ENCODE measurements at regions not wholly inside any gene's neighbourhood (a gene's known extent, or its start where the extent isn't known, plus 50 kb on each side); places are given as distances from the start of the nearest gene placed in this dataset.

GRCh38 chr18:45227001-45227742 is 388.1 kb upstream of the SLC14A2 start:
- TF ChIP-seq, protein P1, sequence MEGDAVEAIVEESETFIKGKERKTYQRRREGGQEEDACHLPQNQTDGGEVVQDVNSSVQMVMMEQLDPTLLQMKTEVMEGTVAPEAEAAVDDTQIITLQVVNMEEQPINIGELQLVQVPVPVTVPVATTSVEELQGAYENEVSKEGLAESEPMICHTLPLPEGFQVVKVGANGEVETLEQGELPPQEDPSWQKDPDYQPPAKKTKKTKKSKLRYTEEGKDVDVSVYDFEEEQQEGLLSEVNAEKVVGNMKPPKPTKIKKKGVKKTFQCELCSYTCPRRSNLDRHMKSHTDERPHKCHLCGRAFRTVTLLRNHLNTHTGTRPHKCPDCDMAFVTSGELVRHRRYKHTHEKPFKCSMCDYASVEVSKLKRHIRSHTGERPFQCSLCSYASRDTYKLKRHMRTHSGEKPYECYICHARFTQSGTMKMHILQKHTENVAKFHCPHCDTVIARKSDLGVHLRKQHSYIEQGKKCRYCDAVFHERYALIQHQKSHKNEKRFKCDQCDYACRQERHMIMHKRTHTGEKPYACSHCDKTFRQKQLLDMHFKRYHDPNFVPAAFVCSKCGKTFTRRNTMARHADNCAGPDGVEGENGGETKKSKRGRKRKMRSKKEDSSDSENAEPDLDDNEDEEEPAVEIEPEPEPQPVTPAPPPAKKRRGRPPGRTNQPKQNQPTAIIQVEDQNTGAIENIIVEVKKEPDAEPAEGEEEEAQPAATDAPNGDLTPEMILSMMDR (IDR thresholded peaks at IDR 0.05), result no peak
- TF ChIP-seq POLR2A (IDR thresholded peaks at IDR 0.05), result no peak
- TF ChIP-seq EP300 (IDR thresholded peaks at IDR 0.05), result no peak
- no peak for DNase-seq
- intact Hi-C loops (cut with DNase I), result no loop called here
- no peaks in the 10 kb centered on the region for H3K27me3 ChIP-seq
- no peaks in the 10 kb centered on the region for H3K9me3 ChIP-seq
- H3K4me1 ChIP-seq (ENCODE audit: insufficient read depth), result no peaks in the 10 kb centered on the region
- WGBS, 3 donors, result 96 to 100% (median 100%) methylated on average over 1 of the region's 1 CpG
- no peaks in the 10 kb centered on the region for H3K36me3 ChIP-seq
- H3K4me3 ChIP-seq, result no peak overlapping the region
- no peak overlapping the region for H3K27ac ChIP-seq

DNA sequence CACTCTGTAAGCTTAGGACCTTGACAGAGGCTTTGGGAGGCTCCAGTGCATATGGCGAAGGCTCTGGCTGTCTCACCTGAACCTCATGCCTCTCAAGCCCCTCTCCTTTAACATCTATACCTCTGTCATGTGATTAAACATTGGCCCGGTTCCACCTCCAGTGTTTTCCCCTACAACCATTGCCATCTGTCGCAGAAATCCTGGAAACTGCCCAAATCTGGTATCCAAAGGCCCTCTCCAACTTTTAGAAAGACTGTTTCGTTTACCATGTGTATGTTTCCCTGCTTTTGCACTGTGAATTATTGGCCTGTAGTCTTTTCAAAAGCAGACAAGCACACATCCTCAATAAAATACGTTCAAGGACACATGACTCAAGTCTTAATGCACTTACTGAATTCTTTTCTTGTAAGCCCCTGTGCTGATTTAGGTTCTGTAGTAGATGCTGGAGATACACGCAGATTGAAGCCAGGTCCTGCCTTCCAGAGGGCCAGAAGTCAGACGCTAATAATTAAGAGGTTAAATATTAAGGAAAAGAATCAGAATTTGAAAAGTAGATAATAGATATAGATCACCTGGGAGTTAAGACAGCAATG is 386.4 kb upstream of the SLC14A2 start:
- intact Hi-C loops (cut with DNase I), result no loop called here
- no peak overlapping the region for H3K4me3 ChIP-seq
- H3K27me3 ChIP-seq, result no peaks in the 10 kb centered on the region
- no peak for TF ChIP-seq POLR2A (IDR thresholded peaks at IDR 0.05)
- TF ChIP-seq EP300 (IDR thresholded peaks at IDR 0.05), result no peak
- TF ChIP-seq, protein P1 (IDR thresholded peaks at IDR 0.05), result no peak
- no peak for DNase-seq
- H3K27ac ChIP-seq, result no peak overlapping the region
- no peaks in the 10 kb centered on the region for H3K9me3 ChIP-seq
- WGBS, 3 donors, result 68 to 75% (median 70%) methylated on average over 7 of the region's 7 CpGs
- H3K4me1 ChIP-seq (ENCODE audit: insufficient read depth), result no peaks in the 10 kb centered on the region
- no peaks in the 10 kb centered on the region for H3K36me3 ChIP-seq

GRCh38 chr18:45231617-45232016 is 383.7 kb upstream of the SLC14A2 start:
- intact Hi-C loops (cut with DNase I), result no loop called here

DNA sequence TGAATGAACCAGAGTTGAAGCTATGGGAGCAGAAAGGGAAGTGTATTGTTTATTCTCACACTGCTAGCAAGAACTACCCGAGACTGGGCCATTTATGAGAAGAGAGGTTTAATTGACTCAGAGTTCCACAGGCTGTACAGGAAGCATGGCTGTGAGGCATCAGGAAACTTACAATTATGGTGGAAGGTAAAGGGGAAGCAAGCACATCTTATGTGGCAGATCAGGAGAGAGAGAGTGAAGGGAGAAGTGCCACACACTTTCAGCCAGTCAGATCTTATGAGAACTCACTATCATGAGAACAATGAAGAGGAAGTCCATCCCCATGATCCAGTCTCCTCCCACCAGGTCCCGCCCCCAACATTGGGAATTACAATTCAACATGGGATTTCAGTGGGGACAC is 383.2 kb upstream of the SLC14A2 start:
- TF ChIP-seq, protein P1 (IDR thresholded peaks at IDR 0.05), result no peak
- TF ChIP-seq POLR2A (IDR thresholded peaks at IDR 0.05), result no peak
- intact Hi-C loops (cut with DNase I), result no loop called here
- H3K27ac ChIP-seq, result no peak overlapping the region
- 88 to 93% (median 91%) methylated on average over 2 of the region's 2 CpGs for WGBS, 3 donors
- no peaks in the 10 kb centered on the region for H3K4me1 ChIP-seq (ENCODE audit: insufficient read depth)
- no peaks in the 10 kb centered on the region for H3K27me3 ChIP-seq
- DNase-seq, result no peak
- H3K4me3 ChIP-seq, result no peak overlapping the region
- no peaks in the 10 kb centered on the region for H3K36me3 ChIP-seq
- H3K9me3 ChIP-seq, result no peaks in the 10 kb centered on the region

More at GRCh38 chr18:45231617-45232016, 383.7 kb upstream of the SLC14A2 start:
- H3K36me3 ChIP-seq, result no peaks in the 10 kb centered on the region
- WGBS, 3 donors, result 95 to 100% (median 97%) methylated on average over 1 of the region's 1 CpG
- H3K27me3 ChIP-seq, result no peaks in the 10 kb centered on the region
- no peaks in the 10 kb centered on the region for H3K9me3 ChIP-seq
- H3K4me3 ChIP-seq, result no peak overlapping the region
- TF ChIP-seq POLR2A (IDR thresholded peaks at IDR 0.05), result no peak
- no peak for TF ChIP-seq EP300 (IDR thresholded peaks at IDR 0.05)
- TF ChIP-seq, protein P1 (IDR thresholded peaks at IDR 0.05), result no peak
- no peak for DNase-seq
- H3K27ac ChIP-seq, result no peak overlapping the region
- no peaks in the 10 kb centered on the region for H3K4me1 ChIP-seq (ENCODE audit: insufficient read depth)

All from ovary (tissue), 7 donors.